Neutrophil (primary cell): ENCODE measurements at regions not wholly inside any gene's neighbourhood (a gene's known extent, or its start where the extent isn't known, plus 50 kb on each side); places are given as distances from the start of the nearest gene placed in this dataset.
"Not testable (repeated sequence)": the region's sequence is repeated elsewhere in the genome, so short reads cannot be mapped to it uniquely, and the experiment has no call there.

Experiments used
- H3K27ac ChIP-seq: fragments of 200-600 bp; sonication (generic); 2 replicates; pipeline ENCODE4 v1.5.1; 2016; ENCODE audit warnings: mild to moderate bottlenecking, moderate library complexity
- H3K27me3 ChIP-seq: fragments of 200-600 bp; sonication (generic); 2 replicates; pipeline ENCODE4 v1.6.0; 2016; ENCODE audit warnings: mild to moderate bottlenecking
- H3K36me3 ChIP-seq: fragments of 200-600 bp; sonication (generic); 2 replicates; pipeline ENCODE4 v1.5.1; 2017
- H3K4me1 ChIP-seq, 2 experiments: fragments of 200-600 bp in 1 of 2; sonication (generic) in 1 of 2; 1 replicate in 1 of 2; 2 replicates in 1 of 2; pipeline versions ENCODE4 v1.5.1 to v1.6.1; 2013 to 2016; ENCODE audit warnings: low read depth in 1 of 2, low read length in 1 of 2, mild to moderate bottlenecking in 1 of 2, moderate library complexity in 1 of 2; ENCODE audit not compliant: control insufficient read depth in 1 of 2, insufficient read depth in 1 of 2
- H3K4me3 ChIP-seq, 2 experiments: fragments of 200-600 bp in 1 of 2; sonication (generic) in 1 of 2; 1 replicate in 1 of 2; 2 replicates in 1 of 2; pipeline ENCODE4 v1.5.1; 2013 to 2016; ENCODE audit warnings: low read depth in 1 of 2, low read length in 1 of 2, mild to moderate bottlenecking in 1 of 2, moderate library complexity in 1 of 2
- H3K9me3 ChIP-seq: fragments of 200-600 bp; sonication (generic); 2 replicates; pipeline ENCODE4 v1.5.1; 2016
- TF ChIP-seq, protein P1 (sequence below): fragments of 200-600 bp; sonication (generic); IDR thresholded peaks from 2 replicates; pipeline ENCODE4 v1.5.1; 2016; ENCODE audit warnings: antibody characterized with exemption

- H3K4me1 ChIP-seq: no peaks in the 10 kb centered on the region
- H3K36me3 ChIP-seq: no peaks in the 10 kb centered on the region
- no peaks in the 10 kb centered on the region for H3K27me3 ChIP-seq
- no peak overlapping the region for H3K4me3 ChIP-seq
- TF ChIP-seq, protein P1, sequence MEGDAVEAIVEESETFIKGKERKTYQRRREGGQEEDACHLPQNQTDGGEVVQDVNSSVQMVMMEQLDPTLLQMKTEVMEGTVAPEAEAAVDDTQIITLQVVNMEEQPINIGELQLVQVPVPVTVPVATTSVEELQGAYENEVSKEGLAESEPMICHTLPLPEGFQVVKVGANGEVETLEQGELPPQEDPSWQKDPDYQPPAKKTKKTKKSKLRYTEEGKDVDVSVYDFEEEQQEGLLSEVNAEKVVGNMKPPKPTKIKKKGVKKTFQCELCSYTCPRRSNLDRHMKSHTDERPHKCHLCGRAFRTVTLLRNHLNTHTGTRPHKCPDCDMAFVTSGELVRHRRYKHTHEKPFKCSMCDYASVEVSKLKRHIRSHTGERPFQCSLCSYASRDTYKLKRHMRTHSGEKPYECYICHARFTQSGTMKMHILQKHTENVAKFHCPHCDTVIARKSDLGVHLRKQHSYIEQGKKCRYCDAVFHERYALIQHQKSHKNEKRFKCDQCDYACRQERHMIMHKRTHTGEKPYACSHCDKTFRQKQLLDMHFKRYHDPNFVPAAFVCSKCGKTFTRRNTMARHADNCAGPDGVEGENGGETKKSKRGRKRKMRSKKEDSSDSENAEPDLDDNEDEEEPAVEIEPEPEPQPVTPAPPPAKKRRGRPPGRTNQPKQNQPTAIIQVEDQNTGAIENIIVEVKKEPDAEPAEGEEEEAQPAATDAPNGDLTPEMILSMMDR: no peak
- H3K9me3 ChIP-seq: no peaks in the 10 kb centered on the region
- H3K27ac ChIP-seq: no peak overlapping the region
Measured at GRCh38 chrY:7415157-7415633, 503.6 kb upstream of the AMELY start.

DNA sequence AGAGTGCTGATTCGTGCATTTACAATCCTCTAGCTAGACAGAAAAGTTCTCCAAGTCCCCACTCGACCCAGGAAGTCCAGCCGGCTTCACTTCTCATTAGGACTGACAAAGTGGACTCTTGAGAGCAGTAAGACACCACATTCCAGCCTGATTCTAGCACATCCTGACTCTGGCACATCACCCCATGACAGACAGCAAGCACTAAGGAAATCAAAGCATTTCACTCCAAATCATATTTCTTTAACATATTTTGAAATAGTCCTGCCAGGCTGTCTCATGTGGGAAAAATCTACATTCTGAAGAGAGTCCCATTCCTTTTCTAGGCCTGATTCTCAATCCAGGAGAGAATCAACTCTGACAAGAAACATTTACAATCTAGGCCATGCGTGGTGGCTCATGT, 478.5 kb upstream of the AMELY start:
- TF ChIP-seq, protein P1: no peak
- H3K9me3 ChIP-seq: no peaks in the 10 kb centered on the region
- no peak overlapping the region for H3K27ac ChIP-seq
- no peaks in the 10 kb centered on the region for H3K4me1 ChIP-seq
- H3K27me3 ChIP-seq: no peaks in the 10 kb centered on the region
- H3K36me3 ChIP-seq: no peaks in the 10 kb centered on the region
- H3K4me3 ChIP-seq: no peak overlapping the region

DNA sequence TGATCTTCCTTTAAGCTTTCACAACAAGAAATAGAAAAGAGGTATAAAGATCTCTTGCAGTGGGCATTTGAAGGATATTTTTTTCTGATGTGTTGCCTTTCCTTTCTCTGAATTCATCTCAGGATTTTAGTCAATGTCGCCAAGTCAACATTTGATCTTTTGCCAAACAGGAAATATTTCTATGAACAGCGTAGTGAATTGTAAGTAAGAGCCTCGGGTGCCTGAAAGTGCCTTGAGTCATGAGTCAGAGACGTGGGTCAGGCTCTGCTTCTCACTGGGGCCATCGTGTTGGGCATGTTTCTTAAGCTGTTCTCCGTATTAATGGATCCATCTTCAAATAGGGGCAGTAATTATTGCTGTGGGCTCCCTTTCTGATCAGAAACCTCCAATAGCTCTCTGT, 471.4 kb upstream of the AMELY start:
- Histone ChIP-seq H3K9me3 (no peaks in the 10 kb centered on the region), H3K4me1 (no peaks in the 10 kb centered on the region), H3K27me3 (no peaks in the 10 kb centered on the region), H3K36me3 (no peaks in the 10 kb centered on the region), H3K27ac (no peak overlapping the region), H3K4me3 (no peak overlapping the region)
- TF ChIP-seq, protein P1: no peak

DNA sequence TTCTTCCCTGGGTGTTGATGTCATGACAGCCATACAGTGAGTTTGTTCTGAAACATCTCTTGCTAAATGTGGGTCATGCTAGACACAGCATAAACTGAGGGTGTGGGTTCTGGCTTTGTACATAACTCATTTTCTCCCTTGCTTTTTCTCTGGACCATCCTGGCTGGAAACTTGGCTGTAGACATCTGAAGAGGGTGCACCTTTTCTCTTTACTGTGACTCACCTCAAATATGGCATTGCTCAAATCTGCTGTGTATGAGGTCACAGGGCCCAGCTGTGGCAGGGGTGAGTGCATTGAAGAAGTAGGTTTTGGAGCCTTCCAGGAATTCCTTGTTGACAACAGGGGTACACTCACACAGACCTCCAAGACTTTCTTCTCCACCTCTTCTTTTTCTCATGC, 465.5 kb upstream of the AMELY start:
- TF ChIP-seq, protein P1: no peak
- Histone ChIP-seq H3K27ac (no peak overlapping the region), H3K36me3 (peaks cover 35% of the 10 kb centered on the region), H3K27me3 (no peaks in the 10 kb centered on the region), H3K4me1 (no peaks in the 10 kb centered on the region), H3K4me3 (no peak overlapping the region), H3K9me3 (no peaks in the 10 kb centered on the region)

- H3K36me3 ChIP-seq: peaks cover 48% of the 10 kb centered on the region
- not testable (repeated sequence) for H3K4me1 ChIP-seq, H3K9me3 ChIP-seq, H3K27me3 ChIP-seq, H3K4me3 ChIP-seq, H3K27ac ChIP-seq
Measured at GRCh38 chrY:7374485-7374884, 462.9 kb upstream of the AMELY start.

DNA sequence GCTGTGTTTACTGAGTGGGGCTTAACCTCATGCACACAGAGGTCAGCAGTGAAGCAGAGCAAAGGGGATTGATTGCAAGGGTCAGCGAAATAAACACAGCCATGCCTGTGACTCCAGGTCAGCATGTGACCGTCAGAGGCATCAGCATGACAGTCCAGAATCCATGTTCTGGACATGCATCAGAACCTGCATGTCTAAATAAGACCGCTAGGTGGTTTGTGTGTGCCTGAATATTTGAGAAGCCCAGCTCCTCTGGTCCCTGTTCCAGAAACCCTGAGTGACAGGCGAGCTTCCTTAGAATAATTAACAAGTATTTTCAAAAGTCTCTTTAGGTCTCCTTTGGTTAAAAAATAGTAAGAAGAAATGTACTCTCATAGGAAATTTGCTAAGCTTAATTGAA, 460.4 kb upstream of the AMELY start:
- H3K27ac ChIP-seq, H3K4me3 ChIP-seq, H3K9me3 ChIP-seq, H3K4me1 ChIP-seq, H3K27me3 ChIP-seq: not testable (repeated sequence)
- peaks cover 60% of the 10 kb centered on the region for H3K36me3 ChIP-seq

DNA sequence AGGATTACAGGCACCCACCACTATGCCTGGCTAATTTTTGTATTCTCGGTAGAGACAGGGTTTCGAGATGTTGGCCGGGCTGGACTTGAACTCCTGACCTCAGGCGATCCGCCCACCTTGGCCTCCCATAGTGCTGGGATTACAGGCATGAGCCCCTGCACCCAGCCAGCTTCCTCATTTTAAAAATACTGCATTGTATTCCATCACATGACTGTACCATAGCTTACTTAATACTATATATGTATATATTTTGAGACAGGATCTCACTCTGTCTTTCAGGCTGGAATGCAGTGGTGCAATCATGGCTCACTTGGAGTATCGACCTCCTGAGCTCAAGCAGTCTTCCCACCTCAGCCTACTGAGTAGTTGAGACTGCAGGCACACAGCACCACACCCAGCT, 459.5 kb upstream of the AMELY start:
- H3K27me3 ChIP-seq, H3K4me3 ChIP-seq, H3K9me3 ChIP-seq, H3K27ac ChIP-seq, H3K4me1 ChIP-seq: not testable (repeated sequence)
- peaks cover 51% of the 10 kb centered on the region for H3K36me3 ChIP-seq
